ENCODE measurements at regions not wholly inside any gene's neighbourhood (a gene's known extent, or its start where the extent isn't known, plus 50 kb on each side); places are given as distances from the start of the nearest gene placed in this dataset.
"Not testable (repeated sequence)": the region's sequence is repeated elsewhere in the genome, so short reads cannot be mapped to it uniquely, and the experiment has no call there.

DNA sequence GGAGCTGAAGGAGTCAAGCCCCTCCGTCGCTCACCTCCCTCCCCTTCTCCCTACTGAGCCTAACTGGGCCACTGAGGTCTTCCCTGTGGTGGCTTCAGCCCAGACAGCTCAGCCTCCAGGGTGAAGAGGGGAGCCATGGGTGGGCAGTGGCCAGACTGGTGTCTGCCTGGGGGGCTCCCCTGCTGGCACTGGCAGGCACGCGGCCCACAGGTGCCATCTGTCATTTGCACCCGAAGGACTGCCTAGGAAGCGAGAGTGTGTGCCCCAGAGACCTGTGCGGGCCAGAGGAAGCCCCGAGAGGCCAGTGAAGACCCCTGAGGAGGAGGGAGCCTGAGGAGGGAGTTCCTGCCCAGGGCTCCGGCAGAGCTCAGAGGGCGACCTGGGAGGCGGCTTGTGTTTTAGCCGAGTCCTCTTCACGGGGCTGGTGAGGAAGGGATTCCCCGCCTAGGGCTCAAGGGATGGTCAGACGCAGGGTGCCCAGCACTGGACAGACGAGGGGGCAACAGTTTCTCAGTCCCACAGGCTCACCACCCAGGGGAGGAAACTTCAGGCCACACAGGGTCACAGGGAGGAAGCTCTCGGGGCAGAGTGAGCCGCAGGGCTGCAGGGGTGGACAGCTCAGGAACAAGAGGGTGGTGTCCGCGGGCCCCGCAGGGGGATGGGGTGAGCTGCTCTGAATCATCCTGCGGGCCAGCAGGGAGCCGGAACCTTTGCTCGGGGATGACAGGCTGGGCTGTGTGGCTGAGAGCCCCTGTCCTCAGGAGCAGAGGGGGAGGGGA lies 76.2 kb upstream of the PPP2R2D start:
- DNase-seq, result no peak

DNA sequence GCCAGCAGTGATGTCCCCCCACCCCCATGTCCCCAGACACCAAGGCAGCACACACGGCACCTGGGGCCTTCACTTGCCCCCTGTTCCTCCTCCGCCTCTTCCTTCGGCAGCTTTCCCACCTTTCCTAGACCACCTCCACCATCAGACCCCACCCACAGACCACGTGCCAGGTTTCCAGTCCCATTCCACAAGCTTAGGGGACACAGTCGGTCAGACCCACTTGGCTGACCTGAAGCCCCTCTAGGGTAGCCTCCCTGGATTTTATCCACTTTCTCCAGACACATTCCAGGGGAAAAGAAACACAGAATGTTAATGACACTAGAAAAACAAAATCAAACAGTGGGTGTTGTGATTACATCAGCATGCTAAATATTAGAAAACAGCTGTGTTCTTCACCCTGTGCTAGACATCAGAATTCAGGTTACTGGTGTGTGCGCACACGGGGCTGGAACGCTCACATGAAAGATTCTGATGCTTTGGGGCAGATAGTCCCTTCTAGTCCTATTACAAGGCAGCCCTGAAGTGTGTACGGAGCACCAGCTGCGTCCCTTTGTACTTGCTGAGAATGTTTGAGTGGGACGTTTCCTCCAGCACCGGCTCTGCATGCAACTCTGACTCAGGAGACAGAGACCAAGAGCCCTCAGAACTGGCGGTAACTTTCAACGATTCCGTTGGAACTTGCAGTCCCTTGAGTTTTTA lies 75.5 kb upstream of the PPP2R2D start:
- DNase-seq, result no peak

DNA sequence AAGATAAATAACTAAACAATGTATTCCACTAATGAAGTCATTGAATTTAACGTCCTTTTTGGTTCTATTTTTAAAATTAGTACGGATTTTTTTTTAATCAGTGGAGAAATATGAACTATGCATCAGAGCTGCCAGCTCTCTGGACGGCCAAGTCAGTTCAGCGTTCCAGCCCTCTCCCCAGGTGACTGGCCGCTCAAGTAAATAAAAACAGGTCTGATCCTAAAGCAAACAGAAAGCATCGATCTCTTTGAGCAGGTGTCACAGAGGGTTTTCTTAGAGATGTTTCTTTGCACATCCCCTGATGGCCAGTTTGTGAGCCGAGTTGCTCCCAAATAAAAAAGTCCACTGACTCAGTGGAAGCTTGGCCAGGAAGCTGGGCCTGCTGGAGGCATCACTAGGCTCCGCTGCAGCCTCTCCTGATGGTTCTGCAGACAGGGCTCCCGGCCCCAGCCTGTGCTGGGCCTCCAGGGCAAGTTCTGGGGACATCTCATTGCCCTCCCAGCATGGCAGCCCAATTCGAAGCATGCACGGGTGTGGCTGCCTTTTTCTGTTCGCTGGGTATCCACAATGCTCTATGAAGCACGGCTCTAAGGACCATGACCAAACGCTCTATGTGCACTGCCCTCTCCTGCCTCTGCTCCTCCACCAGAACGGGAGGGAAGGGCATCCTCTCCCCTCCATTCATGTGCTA lies 74.7 kb upstream of the PPP2R2D start:
- DNase-seq, result no peak

DNA sequence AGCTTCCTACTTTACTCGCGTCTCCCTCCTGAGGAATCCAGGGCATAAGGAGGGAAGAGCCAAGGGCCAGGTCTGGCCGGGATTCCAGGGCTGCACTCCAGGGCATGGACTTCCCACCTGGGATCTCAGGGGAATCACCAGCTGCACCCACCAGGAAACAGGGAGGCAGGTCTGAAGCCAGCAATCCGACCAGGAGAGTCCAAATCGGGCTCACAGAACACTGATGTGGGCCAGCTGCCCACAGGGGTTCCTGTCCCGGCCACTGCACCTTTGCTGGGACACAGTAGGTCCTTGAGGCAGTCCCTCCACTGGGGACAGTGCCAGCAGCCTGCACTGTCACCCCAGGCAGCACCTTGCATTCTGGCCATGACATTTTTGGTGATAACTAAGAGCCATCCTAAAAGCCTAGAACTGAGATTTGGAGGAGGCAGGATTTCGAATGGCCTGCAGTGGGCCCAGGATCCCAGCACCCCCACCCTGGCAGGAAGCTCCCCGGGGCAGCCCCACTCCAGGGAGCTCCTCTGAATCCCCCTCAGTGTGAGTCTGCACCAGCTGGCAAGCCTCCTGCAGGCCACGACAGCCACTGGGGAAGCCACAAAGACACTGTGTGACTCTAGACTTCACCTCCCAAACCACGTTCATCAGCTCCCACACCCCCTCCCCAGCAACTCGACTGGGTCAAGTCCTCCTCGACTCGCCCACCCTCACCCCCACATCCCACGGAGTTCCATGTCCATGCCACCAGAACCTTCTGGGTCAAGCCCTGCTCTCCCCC lies 71.5 kb upstream of the PPP2R2D start:
- no peak for DNase-seq

DNA sequence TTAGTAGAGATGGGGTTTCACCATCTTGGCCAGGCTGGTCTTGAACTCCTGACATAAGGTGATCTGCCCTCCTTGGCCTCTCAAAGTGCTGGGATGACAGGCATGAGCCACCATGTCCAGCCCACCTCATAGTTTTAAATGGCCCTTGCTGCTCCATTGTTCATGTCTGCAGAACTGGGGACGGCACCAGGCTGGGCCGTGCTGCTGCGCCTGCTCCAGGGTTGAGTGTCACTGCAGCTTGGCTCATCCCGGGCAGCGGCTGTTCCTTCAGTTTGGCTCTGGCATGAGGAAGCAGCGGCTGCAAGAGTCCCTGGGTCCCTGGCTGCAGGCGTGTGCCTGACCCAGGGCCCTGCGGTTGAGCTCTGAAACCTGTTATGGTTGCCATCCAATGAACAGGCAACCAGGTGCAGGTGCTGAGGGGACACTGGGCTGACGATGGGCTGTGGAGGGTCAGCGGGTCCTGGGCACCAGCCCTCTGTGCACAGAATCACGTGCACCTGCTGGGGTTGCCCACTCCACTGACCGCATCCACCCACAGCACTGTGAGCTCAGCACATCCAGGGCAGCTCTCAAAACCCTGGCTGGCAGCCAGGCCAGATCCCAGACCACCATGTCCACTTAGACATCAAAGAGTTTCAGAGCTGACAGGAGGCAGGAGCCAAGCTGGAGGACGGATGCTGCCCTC lies 70.2 kb upstream of the PPP2R2D start:
- DNase-seq, result no peak

DNA sequence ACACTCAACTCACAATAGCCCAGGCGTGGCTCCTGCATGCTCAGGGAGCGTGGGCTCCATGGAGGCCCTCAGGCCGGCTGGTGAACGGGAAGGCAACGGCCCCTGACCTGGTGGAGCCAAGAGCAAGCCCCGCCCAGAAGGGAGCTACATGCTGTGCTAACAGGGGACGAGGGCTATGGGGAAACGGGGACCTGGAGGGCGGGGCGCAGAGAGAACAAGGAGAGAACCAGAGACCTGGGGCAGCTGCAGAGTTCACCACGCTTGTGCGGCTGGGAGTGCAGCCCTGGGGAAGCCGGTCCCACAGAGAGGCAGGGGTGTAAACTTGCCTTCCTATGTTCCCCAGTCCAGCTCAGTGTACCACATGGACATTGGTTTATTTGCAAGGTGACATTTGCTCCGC lies 69.2 kb upstream of the PPP2R2D start:
- no peak for DNase-seq

DNA sequence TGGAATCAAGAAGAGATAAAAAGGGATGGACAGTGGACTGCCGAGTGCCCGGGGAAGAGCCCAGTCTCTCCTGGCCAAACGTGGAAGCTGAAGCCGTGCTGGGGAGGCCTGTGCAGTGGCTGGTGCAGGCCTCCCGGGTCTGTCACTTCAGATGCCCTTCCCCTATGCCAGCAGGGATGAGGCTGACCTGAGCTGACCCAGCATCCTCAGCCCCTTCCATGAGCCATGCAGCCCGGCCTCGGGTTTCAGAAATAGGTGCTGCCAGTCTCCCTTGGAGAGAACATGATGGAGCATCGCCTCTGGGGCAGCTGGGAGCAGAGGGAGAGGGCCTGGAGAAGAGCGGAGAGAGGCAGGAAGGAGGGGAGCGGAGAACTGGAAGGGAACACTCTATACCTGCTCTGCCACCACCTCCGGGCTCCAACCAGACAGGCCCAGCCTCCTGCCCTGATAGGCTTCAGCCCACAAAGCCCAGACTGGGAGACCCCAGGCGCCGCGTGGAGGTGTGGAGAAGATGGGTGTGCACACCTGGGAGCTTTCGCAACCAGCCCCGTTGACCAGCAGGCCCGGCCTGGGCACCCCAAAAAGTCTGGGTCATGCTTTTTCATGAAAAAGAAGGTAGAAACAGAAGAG lies 68.6 kb upstream of the PPP2R2D start:
- DNase-seq, result no peak

DNA sequence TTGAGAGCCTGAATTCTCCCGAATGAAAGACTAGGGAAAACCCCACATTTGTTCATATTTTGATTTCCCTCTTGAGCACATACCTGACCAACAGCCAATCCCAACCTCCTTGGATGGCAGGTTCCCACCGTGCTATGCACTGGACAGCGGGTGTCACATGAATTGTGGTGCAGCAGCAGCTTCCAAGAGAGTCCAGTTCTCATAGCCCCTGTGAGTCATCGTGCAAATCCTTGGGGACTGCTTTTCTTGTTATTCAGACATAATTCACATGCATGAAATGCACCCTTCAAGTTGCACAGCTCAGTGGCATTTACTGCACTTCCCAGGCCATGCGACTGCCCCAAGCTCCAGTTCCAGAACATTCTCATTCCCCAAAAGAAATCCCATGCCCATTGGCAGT lies 67.8 kb upstream of the PPP2R2D start:
- DNase-seq, result no peak

DNA sequence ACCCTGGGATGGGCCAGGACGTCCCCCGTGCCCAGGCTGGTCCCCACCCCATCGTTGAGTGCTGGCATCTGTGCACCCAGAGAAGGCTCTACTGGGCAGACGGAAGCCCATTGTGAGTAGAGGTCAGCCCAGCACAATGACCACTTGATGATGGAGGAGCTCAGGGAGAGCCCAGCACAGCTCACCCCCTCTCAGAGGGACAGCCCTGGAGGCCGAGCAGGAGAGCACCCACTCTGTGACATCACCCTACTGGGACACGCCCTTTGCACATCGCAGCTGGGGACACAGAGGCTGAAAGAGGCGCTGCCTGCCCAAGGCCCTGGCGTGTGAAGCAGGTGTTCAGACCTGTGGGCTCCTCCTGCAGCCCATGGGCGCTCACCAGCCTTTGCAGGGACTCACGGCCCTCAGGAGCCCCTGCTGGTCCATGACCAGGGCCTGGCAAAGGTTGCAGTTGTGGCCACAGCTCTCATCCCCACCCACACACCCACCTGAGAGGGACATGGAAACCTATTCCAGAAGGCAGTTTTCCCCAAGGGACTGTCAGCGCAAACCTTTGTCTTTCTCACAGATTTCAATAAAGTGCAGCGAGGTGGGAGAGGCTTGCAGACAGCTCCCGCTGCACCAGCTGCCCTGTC lies 67.2 kb upstream of the PPP2R2D start:
- no peak for DNase-seq

DNA sequence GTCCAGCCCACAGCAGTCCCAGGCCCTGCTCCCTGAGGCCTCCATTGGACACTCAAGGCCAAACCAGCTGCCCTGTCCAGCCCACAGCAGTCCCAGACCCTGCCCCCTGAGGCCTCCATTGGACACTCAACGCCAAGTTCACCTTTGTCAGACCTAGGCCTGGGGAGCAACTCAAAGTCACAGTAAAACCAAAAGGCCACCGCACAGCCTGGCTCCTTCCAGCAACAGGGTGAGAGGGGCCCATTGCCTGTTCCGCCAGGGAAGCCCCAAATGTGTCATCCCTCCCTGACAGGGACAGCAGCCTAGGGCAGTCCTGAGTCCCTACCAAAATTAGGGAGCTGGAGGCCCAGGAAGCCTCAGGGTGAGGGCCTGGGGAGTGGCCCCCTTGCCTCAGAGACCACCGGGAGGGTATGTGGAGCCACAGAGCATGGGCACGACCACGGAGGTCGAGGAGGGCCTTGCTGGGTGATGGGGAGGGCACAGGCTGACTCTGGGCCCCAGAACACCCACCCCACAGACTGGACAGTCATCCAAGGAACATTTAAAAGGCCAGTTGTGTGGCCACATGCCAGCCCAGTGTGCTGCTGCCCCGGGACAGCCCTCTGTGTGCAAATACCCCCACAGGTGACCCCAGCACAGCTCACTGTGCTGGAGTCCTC lies 66.5 kb upstream of the PPP2R2D start:
- no peak for DNase-seq

DNA sequence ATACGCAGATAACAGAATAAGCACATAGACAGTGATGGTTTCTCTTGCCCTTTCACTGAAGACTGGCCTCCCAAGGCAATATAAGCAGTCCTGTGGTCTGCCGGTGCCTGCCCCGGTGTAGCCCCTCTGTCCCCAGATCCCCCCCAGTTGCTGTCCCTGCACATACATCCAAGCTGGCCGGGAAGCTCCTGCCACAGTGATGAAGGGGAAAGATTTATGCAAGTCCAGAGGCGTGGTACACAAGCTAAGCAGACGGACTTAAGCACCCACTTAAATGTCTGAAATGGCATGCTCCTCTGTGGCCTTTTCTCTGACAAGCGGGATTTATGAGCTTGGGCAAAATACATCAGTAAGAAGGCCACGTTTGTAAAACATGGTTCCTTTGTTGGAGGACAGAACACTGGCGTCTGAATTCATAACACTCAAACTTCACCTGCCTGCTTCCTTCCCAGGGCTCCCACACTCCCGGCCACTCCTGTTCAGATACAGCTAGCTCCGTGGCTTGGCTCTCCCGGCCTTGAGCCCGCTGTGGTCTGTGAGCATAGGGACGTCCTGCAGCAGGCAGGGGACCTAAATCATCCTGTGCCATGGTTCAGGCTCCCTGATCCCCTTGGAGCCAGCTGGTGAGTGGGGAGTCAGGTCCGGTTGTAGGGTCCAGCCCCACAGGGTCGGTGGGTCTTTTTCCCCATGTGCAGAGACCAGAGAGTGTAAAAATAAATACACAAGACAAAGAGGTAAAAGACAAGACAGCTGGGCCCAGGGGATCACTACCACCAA lies 61.7 kb upstream of the PPP2R2D start:
- no peak for DNase-seq

DNA sequence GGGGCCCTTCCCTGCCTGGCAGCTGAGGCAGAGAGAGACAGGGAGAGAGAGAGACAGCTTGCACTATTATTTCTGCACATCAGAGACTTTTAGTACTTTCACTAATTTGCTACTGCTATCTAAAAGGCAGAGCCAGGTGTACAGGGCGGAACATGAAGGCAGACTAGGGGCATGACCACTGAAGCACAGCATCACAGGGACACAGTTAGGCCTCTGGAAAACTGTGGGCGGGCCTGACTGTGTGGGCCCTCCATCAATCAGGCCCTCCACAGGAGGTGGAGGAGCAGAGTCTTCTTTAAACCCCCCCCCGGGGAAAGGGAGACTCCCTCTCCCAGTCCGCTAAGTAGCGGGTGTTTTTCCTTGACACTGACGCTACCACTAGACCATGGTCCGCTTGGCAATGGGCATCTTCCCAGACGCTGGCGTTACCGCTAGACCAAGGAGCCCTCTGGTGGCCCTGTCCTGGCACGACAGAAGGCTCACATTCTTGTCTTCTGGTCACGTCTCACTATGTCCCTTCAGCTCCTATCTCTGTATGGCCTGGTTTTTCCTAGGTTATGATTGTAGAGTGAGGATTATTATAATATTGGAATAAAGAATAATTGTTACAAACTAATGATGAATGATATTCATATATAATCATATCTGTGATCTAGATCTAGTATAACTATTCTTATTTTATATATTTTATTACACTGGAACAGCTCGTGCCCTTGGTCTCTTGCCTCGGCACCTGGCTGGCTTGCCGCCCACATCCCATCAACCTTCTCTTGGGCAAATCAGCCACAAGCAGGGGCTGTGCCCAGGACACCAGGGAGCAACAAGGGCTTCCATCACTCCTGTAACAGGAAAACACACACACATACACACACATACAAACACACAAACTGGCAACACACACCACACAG lies 60.7 kb upstream of the PPP2R2D start:
- DNase-seq, result not testable (repeated sequence)

DNA sequence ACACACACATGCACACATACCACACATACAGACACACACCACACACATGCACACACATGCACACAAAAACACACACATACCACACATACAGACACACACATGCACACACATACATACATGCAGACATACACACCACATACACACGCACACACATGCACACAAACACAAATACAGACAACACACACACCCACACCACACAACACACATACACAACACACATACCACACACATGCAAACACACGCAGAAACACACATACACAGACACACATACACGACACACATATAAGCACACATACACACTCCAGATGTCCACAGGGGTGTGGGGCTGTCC lies 60.1 kb upstream of the PPP2R2D start:
- DNase-seq, result no peak

DNA sequence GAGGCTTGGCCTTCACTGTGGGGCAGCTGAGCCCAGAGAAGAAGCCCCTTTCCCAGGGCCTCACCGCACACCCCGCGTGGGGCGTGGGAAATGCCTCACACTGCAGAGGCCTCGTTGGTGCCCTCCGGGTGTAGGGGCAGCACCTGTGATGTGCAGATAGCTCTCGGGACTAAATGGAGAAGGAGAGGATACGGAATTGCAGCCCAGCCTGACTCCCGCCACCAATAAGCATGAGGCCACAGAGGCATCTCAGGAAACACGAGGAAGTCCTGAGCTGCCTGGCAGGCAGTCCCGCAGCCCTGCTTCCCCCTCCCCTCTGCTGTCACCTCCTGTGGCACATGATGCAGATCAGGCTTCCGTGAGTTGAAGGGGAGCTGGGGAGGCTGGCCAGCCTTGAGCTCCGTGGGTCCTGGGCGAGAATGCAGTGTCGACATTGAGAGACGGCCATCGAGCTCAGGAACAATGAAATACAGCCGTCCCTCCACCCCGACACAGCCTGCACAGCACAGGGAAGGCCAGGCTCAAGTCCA lies 59.6 kb upstream of the PPP2R2D start:
- DNase-seq, result no peak

DNA sequence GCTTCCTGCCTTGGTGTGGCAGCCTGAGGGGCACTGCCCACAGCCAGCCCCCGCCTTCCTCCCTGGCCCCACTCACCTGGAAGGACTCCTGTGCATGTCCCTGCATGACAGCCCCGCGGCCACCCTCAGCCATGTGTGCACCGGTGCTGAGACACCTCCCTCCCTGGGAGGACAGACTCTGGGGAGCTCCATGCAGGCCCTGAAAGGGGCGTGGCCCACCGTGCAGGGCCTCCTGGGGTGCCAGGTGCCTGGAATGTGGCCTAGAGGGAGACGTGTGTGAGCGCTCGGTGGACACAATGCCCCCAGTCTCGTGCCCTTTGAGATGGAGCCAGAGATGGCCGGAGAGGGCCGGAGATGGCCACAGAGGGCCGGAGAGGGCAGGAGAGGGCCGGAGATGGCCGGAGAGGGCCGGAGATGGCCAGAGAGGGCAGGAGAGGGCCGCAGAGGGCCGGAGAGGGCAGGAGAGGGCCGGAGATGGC lies 59.1 kb upstream of the PPP2R2D start:
- no peak for DNase-seq

DNA sequence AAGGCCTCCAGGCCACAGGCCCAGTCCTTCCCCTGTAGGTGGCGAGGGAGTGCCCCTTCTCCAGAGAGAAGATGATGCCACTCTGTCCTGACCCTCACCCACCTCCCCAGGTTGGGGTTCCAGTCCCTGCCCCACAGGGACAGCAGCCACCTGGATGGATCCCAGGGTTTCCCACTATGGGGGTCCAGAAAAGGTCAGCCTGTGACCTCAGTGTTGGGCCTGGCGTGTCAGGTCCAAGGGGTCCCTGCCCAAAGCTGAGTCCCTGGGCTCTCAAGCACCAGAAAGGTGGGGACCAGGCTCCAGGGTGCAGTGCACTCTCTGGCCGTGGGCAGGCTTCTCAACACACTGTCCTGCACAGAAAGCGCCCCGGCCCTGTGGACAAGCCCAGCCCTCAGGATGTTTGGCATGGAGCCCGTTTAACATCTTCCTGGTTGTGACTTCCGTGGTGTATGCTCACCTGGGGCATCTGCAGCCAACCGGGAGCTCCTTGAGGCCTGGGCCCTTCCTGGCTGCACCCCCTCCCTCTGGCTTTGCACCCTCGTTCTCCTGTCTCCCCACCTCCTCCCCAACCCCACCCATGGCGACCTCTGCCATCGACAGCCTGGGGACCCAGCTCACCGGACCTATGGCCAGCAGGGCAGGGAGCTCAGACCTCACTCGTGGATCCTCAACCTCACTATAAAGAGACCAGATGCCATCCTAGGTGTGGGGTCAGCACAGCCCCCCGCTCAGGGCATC lies 58.3 kb upstream of the PPP2R2D start:
- DNase-seq, result no peak

DNA sequence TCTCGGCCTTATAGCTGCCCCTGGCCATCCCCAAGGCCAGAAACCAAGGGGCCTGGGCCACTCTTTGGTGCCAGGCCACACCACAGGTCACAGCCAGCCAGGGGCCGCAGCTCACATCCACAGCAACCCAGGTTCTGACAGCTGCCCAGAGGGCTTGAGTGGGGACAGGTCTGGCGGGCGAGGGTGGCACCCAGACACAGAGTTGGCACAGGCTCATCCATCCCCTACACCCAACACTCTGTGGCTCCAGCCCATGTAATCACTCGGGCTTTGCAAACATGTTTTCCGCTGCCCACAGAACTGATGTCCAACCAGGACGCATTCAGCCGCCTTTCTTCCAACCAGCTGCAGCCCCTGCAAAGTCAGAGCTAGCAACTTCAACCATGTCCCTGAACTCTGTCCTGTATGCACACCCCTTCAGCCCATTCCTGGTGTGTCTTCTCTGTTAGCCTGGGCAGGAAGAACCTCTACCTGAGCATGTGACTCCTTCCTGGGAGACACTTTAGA lies 57.7 kb upstream of the PPP2R2D start:
- DNase-seq, result no peak

DNA sequence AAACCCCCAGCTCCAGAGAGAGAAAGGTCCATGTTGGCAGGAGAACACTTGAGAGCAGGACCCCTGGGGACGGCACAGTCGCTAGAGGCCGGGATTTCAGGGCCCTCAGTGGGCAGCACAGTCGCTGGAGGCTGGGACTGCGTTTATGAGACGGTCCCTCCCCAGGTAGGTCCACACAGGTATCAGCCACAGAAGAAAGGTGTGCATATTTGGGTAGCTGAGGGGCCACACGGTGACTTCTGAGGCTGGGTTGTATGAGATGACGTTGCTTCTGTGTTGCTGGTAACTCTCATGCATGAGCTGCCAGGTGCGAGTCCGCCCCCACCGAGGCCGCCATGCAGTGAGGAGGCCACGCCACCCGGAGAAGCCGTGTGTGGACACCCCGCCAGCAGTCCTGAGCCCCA lies 56.9 kb upstream of the PPP2R2D start:
- no peak for DNase-seq

Data from activated T-cell treated with anti-CD3 and anti-CD28 coated beads, Interleukin-2, amount 50 U/mL, for 1 hour (primary cell).